SHP77 (cell line): ENCODE measurements at regions not wholly inside any gene's neighbourhood (a gene's known extent, or its start where the extent isn't known, plus 50 kb on each side); places are given as distances from the start of the nearest gene placed in this dataset.
"Not testable (repeated sequence)": the region's sequence is repeated elsewhere in the genome, so short reads cannot be mapped to it uniquely, and the experiment has no call there.

ENCODE experiments used
- DNase-seq, 2 experiments: peaks; one replicate each; lab custom pipeline; 2025; lab: John Stamatoyannopoulos, UW

DNA sequence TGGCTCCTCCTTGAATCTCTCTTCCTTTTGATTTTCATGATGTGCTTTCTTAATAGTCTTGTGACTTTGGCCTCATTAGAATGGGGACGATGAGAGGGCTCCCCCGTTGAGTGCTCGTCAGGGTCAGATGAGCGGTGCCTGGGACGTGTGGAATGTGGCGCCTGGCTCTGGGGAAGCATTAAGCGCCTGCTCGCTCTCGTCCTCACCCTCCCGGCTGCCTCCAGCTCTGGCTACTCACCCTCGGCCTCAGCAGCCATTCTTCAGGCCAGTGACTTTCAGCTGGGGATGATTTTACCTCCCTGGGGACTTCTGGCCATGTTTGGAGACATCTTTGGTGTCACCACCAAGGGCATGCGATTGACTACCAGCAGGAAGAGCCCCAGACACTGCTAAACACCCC is 69.7 kb downstream of the RPS6KA4 start:
- DNase-seq = no peak

DNA sequence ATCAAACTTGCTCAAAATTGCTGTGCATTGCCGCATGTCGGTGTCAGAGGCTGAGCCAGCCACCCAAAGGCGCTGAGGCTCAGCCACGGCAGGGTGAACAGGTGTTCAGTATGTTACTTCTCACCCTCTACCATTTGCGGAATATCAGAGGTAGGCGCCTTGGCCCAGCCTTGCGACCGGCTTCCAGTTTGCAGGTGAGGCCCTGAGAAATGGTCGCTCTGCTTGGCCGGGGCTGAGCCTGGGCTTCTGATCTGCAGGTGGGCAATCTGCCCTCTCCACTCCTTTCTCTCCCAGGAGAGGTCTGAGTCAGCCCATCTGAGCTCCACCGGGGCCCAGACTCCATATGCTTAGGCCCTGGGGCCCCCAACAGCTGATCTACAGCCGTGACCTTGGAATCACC is 71.0 kb downstream of the RPS6KA4 start:
- DNase-seq = no peak

DNA sequence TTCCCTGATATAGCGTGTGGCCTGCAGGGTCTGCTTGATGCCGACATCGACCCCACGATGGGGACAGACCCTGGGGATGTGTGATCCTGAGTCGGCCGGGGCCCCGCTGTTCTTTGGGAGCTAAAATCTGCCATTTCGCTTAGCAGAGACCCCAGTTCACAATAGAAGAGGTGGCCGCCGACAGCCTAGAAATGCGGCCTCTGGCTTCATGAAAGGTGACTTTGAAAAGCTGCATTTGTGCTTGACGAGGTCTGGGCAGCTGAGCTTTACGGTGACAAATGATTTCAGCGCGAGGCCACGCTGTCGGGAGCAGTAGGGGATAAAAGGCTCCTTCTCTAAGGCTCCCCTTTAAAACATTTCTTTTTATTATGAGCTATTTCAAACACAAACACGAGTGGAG is 71.7 kb downstream of the RPS6KA4 start:
- DNase-seq = no peak

DNA sequence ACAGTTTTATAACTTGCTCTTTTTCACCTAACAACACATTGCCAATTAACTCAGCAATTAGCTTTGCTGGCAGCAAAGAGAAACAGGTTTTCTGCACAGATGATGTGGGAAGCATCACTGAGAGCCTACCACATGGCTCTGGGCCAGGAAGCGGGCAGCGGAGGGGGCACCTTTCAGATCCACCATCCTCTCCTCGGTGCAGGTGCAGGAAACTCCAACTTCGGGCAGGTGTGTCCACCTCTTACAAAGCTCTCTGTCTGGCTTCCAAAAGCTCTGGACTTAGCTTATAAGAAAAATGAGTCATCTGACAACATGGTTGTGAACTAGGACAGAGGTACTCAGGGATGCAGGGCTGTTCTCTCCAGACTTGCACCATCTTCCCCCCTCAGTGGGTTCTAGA is 77.0 kb downstream of the RPS6KA4 start:
- no peak for DNase-seq

DNA sequence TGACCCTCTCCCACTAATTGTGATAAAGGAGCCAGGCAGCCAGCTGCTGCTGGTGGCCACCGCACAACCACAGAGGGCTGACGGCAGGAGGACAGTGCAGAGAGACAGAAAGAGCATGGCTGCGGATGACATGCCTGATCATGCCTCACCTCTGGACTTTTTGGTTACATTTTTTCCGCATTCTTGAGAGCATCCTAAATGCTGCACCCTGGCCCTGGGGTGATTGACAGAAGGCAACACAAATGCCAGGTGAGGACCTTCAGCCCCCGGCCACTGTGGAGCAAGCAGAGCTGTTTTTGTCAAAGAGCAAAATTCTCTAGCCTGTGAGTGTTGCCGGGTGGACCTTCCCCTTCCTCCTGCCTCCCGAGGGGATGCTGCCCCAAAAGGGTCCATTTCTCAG is 78.5 kb downstream of the RPS6KA4 start:
- no peak for DNase-seq

DNA sequence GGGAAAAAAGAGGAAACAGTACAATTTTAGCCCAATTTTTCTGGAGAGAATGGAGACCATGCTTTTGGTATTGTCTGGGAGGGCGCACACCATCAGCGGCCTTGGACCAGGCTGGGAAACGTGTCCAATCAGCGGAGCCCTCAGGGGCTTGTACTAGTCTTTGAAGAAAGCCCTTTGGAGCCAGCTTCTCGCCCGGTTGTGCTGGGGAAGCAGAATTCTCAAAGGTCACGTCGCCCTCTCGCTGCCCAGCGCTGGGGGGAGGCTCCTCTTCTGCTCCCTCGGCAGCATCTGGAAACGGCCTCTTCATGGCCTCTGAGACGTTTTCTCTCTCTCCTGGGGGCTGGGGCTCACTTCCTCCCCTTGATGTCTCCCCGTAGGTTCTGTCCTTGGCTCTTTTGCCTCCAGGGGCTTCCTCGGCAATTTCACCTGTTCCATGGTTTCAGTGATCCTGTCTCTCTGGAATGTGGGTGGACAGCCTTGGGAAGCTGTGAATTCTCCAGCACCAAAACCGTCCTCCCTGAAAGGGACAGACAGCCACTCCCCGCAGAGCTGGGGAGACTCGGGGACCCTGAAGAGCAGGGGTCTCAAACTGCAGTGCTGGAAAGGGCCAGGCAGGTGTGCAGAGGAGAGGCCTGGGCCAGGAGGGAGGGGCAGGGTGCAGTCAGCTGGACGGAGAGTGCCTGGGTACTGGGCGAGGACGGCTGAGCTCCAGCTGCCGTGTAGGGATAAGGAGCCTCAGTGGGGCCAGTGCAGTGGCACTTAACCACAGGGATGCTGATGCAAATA is 80.2 kb downstream of the RPS6KA4 start:
- no peak for DNase-seq

DNA sequence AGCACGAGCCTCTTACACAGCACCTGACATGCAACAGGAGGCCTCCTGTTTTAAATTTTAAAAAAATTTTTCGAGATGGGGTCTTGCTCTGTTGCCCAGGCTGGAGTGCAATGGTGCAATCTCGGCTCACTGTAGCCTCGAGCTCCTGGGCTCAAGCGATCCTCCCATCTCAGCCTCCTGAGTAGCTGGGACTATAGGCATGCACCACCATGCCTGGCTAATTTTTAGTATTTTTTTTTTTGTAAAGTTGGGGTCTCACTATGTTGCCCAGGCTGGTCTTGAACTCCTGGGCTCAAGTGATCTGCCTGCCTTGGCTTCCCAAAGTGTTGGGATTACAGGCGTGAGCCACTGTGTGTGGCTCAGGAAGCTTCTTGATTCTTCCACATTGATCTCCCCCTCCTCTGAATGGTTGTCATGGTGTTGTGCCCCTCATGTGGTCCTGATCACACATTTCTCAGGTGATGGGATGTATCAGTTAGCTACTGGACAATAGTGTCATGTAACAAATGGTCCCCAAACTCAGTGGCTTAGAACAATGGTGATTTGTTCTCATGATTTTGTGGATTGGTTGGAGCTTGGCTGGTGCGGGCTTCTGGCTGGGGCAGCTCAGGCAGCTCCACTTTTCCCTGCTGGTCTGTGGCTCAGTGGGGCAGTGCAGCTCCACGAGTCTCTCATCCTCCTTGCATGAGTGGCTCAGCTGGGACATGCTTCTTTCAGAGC is 81.0 kb downstream of the RPS6KA4 start:
- DNase-seq = not testable (repeated sequence)

DNA sequence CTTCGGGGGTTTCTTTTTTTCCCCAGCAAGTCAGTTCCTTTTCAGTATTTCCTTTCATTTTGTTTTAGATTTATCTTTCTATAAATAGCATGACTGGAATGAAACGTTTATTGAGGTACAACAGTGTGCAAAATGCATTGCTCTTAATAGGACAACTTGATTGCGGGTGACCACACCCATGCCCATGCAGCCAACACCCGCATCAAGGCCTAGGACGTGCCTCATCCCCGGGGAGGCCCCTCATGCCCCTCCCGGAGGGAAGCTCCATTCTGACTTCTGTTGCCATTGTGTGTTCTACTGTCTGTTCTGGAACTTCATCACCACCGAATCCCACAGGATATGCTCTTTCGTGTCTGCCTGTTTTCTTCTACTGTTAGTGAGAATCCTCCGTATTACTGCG is 82.2 kb downstream of the RPS6KA4 start:
- DNase-seq = no peak

DNA sequence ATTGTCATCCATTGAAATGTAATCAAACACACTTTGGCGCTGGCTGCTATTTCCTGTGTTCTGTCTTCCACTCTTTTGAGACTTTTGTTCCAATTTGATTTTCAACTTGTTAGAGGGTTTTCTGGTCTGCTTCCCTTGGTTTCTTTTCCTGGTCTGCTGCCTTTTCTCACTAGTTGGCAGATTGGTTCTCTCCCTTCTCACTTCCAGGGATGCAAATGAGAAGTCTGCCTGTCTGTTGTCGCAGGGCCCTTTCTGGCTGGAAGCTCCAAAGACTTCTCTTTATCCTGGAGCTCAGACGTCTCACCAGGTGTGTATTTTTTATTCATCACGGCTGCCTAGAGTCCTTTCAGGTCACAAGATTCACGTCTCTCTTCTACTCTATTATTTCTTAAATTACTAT is 84.0 kb downstream of the RPS6KA4 start:
- DNase-seq = no peak

DNA sequence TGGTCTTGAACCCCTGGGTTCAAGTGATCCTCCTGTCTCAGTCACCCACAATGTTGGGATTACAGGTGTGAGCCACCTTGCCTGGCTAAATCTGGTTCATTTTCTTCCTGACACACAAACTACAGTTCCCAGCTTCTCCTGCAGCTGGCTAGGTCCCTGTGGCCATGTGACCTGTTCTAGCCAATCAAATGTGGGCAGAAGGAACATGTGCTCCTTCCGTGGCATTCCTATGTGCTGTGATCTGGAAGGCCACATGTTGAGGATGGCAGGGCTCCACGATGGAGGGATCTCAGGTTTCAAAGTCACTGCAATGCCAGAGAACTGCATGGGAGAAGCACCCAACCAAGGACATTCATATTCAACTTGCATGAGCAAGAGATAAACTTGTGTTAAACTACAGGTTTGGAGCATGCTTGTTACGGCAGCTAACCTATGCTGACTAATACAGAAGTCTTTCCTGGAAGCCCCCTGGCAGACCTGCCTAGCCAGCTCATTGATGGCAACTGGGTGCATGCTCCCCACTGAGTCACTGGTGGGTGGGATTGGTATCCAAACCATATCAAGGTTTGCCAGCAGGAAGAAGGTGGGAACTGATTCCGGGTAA is 86.0 kb downstream of the RPS6KA4 start:
- DNase-seq = no peak

DNA sequence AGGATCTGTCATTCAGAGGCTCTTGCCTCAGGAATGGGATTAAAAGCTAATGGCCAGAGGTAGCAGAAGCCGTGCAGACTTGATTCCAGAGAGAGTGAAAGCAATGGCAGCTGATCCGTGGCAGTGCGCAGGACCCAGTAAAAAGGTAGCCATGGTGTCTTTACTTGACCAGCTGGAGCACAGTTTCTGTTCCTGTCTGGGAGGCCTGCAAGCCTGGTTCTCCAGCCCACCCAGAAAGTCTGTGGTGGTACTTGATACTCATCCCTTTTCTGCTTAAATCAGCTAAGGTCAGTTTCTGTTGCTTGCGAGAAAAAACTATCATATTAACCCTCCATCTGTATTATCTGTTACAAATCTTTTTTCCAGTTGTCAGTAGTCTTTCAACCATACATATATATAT is 86.7 kb downstream of the RPS6KA4 start:
- DNase-seq = no peak

DNA sequence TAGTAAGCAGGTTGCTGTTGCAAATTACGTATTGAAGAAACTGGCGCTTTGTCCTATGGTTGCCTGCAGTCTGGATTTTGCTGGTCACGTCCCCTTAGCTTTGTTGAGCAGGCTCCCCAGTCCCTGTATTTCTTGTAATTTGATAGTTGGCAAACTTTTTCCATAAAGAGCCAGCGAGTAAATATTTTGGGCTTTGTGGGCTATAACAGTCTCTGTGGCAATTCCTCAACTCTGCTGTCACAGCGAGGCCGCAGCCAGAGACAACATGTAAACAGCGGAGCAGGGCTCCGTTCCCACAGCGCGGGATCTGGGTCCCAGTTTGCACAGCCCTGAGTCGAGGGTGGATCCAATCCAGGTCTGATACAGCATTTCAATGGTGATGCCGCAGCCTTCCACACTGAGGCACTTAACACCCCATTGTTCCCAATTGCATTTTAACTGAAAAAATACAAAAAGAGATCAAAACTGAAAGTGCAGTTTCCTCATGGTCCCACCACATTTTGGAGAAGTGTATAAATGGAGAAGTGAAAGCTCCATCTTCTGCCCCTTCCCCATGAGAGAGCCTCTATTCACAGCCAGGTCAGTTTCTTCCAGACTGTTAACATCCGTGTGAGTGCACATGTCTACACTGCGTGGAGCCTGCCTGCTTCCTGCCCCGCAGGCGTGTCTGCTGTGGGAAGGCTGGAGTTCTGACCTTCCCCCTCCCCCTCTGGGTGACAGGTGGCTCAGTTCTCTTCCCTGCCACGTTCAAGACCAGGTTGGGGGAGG is 89.1 kb downstream of the RPS6KA4 start:
- peak; percentile 4 to 5 for DNase-seq

DNA sequence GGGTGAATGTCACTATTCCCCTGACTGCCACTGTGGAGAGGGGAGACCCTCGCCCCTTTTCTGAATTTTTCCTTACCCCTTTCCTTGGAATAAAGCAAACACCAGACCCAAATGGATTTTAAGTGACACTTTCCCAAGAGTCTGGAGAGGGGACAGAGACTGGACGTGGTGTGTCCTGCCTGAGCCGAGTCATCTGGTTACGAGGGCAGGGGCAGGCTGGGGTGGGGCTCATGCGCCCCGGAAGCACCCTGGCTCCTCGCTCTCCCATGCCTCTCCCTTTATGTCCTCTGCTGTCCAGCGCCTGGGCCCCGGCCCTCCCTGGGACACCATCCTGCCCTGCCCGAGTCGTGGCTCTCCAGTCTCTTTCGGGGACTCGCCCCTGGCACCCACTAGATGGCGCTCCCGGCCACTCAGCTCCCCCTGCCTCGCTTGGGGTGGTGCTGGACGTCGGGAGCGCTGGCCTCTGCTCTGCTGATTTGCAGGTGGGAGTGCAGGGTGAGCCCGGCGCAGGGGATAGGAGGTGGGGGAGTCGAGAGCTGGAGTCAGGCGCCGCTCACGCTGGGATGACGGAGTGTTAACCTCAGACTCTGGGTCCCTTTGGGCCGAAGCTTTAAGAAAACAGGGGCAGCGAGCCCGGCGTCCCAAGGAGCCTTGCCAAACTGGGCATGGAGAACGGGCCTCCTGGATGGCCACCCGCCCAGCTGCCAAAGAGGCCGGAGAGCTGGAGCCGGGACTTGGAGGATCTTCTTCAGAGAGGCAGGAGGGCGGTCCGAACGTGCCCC is 89.8 kb downstream of the RPS6KA4 start:
- peak; percentile 62 to 63 for DNase-seq

DNA sequence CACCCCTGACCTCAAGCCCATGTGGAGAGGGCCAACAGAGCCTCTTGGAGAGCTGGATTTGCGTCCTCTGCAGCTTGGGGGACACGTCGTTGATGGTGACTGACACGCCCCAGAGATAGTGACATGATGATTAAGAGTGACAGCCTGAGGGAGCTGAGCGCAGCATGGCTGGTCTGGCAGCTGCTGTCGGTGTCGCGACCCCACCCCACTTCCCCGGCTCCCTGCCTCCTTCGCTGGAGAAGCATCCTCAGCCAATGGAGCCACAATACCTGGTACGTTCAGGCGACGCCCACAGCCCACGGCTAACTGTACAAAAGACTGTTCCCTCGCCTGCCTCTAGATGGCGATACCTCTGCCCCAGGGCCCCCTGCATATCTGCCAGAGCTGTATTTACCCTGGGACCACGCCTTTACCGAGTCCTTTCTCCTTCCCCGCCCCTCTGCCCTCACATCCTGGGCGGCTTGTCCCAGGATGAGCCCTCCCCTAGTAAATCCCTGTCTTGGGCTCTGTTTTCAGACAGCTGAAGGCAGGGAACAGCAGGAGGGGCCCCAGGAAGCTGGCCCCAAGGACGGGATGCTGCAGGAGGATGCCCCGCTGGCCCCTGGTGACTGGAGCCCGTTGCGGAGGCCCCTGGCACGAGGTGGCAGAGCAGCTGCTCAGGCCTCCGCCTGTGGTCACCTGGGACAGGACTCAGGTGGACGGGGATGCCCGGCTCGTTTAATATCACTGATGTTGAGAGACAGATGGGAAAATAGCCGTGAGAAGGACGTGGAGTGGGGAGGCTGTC is 90.6 kb downstream of the RPS6KA4 start:
- DNase-seq = peak; percentile 59 to 73

DNA sequence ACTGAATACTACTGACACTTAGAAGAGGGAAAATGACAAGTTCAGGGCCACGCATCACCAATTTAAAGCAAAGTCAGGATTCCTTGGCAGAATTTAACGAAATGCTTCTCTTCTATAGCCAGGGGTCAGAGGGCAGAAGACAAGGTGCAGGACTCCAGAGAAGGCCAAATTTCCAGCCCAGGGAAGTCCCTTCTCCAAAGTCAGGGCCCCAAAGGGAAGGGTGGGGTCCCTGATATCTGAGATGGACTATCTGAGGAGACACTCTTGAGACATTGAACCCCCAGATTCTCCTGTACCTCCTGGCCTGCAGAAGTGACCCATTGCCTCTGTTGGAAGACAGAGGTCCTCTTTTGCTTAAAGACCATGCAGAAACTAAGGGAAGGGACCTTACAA is 91.2 kb downstream of the RPS6KA4 start:
- DNase-seq = no peak

DNA sequence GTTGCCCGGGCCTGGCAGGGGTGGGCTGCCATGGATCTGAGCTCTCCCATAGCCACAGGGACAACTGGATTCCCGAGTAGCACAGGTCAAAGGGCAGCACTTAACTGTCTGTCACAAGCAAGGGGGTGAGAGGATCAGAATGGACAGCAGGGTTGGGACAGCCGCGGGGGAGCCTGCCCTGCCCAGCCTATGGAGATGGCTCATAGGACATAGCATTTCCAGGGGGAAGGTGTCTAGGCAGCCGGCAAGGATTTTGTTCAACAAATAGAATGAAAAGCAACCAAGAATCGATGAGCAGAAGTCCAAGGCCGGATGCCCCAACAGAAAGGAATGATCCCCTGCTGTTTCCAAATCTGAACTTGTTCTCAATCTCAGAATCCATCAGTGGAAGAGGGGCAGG is 92.9 kb downstream of the RPS6KA4 start:
- no peak for DNase-seq

DNA sequence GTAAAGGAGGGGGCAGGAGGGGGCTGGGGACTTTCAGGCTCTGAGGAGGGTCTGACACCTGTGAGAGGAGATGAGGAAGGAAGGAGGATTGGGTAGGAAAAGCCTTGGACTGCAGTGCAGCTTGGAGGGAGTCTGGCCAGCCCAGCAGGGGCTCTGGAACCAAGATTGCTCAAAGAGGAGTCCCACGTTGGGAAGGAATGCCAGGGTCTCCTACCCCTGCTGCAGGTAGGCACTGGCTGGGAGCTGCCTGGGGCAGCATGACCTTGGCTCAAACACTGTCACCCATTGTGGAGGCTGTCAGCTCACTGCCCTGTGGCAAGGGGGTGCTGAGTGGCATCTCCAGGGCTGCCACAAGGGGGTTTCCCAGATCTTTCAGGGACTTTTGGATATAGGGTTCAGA is 94.5 kb downstream of the RPS6KA4 start:
- DNase-seq = no peak

DNA sequence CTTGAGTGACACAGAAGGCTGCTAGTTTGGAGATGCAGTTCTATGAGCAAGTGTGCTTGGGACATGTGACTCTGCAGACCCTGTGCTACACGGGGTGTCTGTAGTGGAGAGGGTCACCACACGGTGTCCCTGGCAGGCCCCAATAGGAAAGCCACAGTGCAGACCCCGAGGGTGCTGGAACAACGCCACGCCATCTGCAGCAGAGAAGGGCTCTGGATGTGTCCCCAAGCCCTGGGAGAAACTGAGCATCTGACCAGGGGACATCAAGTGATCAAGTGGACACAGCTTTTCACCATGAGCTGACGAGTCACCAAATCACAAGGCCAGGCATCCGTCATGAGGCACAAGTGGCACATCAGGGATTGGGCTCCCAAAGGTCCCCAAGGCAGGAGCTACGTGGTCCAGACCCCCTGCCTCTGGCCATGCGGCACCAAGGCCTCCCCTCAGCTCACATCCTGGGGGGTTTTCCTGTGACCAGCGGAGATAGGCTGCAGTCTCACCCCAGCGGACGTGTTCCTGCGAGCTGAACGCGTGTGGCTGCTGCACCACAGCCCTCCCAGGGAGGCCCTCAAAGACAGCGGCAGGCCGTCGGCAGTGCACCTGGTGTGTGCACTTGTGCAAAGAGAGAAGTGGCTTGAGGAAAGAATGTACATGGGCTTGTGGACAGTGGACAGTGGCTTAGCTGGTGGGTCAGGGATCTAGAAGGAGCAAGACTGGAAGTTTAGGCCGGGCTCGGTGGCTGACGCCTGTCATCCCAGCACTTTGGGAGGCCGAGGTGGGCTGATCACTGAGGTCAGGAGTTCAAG is 96.7 kb downstream of the RPS6KA4 start:
- no peak for DNase-seq

DNA sequence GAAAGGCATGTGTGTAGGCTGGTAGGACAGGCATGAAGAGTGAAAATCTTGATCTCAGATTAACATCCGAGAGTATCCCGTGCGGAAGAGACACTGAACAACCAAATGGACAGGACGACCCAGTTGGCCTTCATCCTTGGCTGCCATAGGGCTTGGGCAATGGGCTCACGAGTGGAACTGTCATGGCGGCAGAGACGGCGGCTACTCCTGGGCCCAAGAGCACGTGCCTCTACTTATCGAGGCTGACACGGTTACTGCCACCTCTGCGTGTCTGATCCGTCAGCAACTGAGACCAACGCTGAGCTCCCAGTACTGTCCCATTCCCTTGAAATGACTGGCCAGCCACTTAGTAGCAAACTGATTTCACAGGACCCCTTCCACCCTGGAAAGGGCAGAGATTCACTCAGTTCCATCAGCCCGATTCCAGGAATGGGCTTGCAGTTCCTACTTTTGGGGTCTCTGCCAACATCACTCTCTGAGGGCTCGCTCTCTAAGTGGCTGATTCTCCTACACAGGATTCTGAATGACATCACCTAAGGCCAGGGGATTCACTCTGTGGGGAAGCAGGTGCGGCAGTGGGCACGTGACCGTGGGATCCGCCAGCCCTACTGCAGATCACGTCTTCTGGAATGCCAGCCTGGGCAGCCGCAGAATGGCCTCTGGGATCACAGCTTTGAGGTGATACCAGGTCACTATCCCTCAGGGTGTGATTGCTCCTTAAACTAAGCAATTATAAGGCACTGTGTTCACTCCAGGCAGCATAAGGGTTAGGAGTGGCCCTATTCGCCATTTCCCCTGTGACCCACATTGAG is 97.8 kb downstream of the RPS6KA4 start:
- no peak for DNase-seq
